ENCODE measurements at regions not wholly inside any gene's neighbourhood (a gene's known extent, or its start where the extent isn't known, plus 50 kb on each side); places are given as distances from the start of the nearest gene placed in this dataset.

- TF ChIP-seq CTCF (IDR thresholded peaks at IDR 0.05): no peak
- TF ChIP-seq POLR2A (IDR thresholded peaks at IDR 0.05): no peak
Observed at GRCh38 chr1:23616292-23616824, 57.1 kb upstream of the ID3 start.

Measured in heart left ventricle (tissue), 13 donors.